Endothelial cell of umbilical vein (primary cell): ENCODE measurements at regions not wholly inside any gene's neighbourhood (a gene's known extent, or its start where the extent isn't known, plus 50 kb on each side); places are given as distances from the start of the nearest gene placed in this dataset.

Experiments
- BruUV-seq: library from RNA; stranded (reverse); fragments of 400-500 nt; replicated peaks from 2 replicates; lab custom pipeline; 2021; lab: Mats Ljungman, UMichigan
- CTCF ChIA-PET: fragments of 300-600, 350-600 bp; sonication (Branson Sonifier 250); formaldehyde crosslinking; loops from one replicate; lab custom pipeline; 2021; ENCODE audit warnings: antibody characterized with exemption, inconsistent platforms; lab: Charles Lee
- POLR2A ChIA-PET: fragments of 300-600, 350-600 bp; sonication (Branson Sonifier 250); formaldehyde crosslinking; loops from one replicate; lab custom pipeline; 2021; ENCODE audit warnings: antibody characterized with exemption, inconsistent platforms; lab: Charles Lee
- DNase-seq: peaks from one replicate; pipeline ENCODE4 v3.0.0-alpha.2; 2011; ENCODE audit warnings: low read depth, low spot score
- FAIRE-seq: peaks from 2 replicates; lab custom pipeline; 2011; peaks lifted over from hg19 to GRCh38; lab: Jason Lieb, UNC
- H2AFZ ChIP-seq: 2 replicates; pipeline ENCODE4 v1.6.0; 2012; ENCODE audit warnings: low read depth, low read length, control low read depth, inconsistent platforms
- H3K27ac ChIP-seq: 2 replicates; pipeline ENCODE4 v1.5.1; 2011; ENCODE audit warnings: low read depth, mild to moderate bottlenecking, control low read depth, low read length, moderate library complexity; ENCODE audit not compliant: insufficient read depth
- H3K27me3 ChIP-seq, 2 experiments: 2 replicates each; pipeline versions ENCODE4 v1.6.0 to v1.6.1; 2011; ENCODE audit warnings: low read length in 2 of 2, mixed read lengths in 1 of 2; ENCODE audit not compliant: control insufficient read depth in 2 of 2, insufficient read depth in 2 of 2
- H3K36me3 ChIP-seq, 2 experiments: 2 replicates in 1 of 2; 3 replicates in 1 of 2; pipeline ENCODE4 v1.5.1; 2011; ENCODE audit warnings: low read length in 2 of 2, mild to moderate bottlenecking in 1 of 2, moderate library complexity in 1 of 2; ENCODE audit not compliant: control insufficient read depth in 2 of 2, insufficient read depth in 2 of 2; ENCODE audit errors: extremely low read depth in 1 of 2
- H3K4me1 ChIP-seq: 3 replicates; pipeline ENCODE4 v1.5.1; 2011; ENCODE audit warnings: mild to moderate bottlenecking, low read length; ENCODE audit not compliant: control insufficient read depth, insufficient read depth; ENCODE audit errors: extremely low read depth
- H3K4me2 ChIP-seq: 2 replicates; pipeline ENCODE4 v1.6.1; 2011; ENCODE audit warnings: low read length, control low read depth, mixed read lengths; ENCODE audit not compliant: insufficient read depth
- H3K4me3 ChIP-seq, 3 experiments: fragments of 200-600 bp in 1 of 3; sonication (generic), shearing (Covaris generic) in 1 of 3; replicated peaks in 1 of 3; 2 replicates each; pipeline ENCODE4 v1.5.1; 2011 to 2016; ENCODE audit warnings: control low read depth in 3 of 3, low read length in 3 of 3, mild to moderate bottlenecking in 2 of 3, inconsistent platforms in 1 of 3, low read depth in 1 of 3, moderate library complexity in 1 of 3; ENCODE audit not compliant: insufficient read depth in 1 of 3
- H3K79me2 ChIP-seq: 2 replicates; pipeline ENCODE4 v1.6.0; 2012; ENCODE audit warnings: low read length, inconsistent platforms; ENCODE audit not compliant: control insufficient read depth, insufficient read depth
- H3K9ac ChIP-seq: replicated peaks from 2 replicates; pipeline ENCODE3; 2011; ENCODE audit warnings: low read length, control low read depth; ENCODE audit not compliant: insufficient read depth; ENCODE audit errors: extremely low read depth
- H3K9me1 ChIP-seq: replicated peaks from 3 replicates; pipeline ENCODE4 v1.6.0; 2011; ENCODE audit warnings: mild to moderate bottlenecking, low read length; ENCODE audit not compliant: control insufficient read depth, insufficient read depth; ENCODE audit errors: extremely low read depth
- H3K9me3 ChIP-seq: replicated peaks from 2 replicates; pipeline ENCODE4 v1.5.1; 2012; ENCODE audit warnings: low read length, inconsistent platforms; ENCODE audit not compliant: control insufficient read depth, insufficient read depth
- H4K20me1 ChIP-seq: replicated peaks from 2 replicates; pipeline ENCODE3; 2011; ENCODE audit warnings: mild to moderate bottlenecking, low read length; ENCODE audit not compliant: control insufficient read depth, insufficient read depth; ENCODE audit errors: extremely low read depth
- EZH2 ChIP-seq: IDR thresholded peaks from 2 replicates; pipeline ENCODE4 v1.6.1; 2012; ENCODE audit warnings: borderline replicate concordance, low read depth, mild to moderate bottlenecking, moderate library complexity, low read length, inconsistent platforms; ENCODE audit not compliant: severe bottlenecking
- FOS ChIP-seq: IDR thresholded peaks from 2 replicates; pipeline ENCODE4 v1.6.1; 2011; ENCODE audit warnings: mild to moderate bottlenecking, low read length, moderate library complexity, borderline replicate concordance; ENCODE audit not compliant: insufficient read depth
- GATA2 ChIP-seq: IDR thresholded peaks from 2 replicates; pipeline ENCODE4 v1.7.0; 2011; ENCODE audit warnings: low read depth, mild to moderate bottlenecking, moderate library complexity, mixed read lengths, low read length; ENCODE audit not compliant: insufficient read length, insufficient read depth
- JUN ChIP-seq: IDR thresholded peaks from 2 replicates; pipeline ENCODE4 v1.6.1; 2011; ENCODE audit warnings: borderline replicate concordance, low read depth; ENCODE audit not compliant: insufficient read length, insufficient read depth
- MAX ChIP-seq: IDR thresholded peaks from 2 replicates; pipeline ENCODE4 v1.6.1; 2011; ENCODE audit not compliant: insufficient read depth, insufficient read length
- MYC ChIP-seq: IDR thresholded peaks from one replicate; pipeline ENCODE4 v1.6.1; 2011; ENCODE audit warnings: mild to moderate bottlenecking, low read depth, low read length
- POLR2A ChIP-seq: IDR thresholded peaks from 2 replicates; pipeline ENCODE4 v1.6.1; 2012; ENCODE audit warnings: low read depth, mild to moderate bottlenecking, control low read depth, low read length
- POLR2AphosphoS5 ChIP-seq: IDR thresholded peaks from 2 replicates; pipeline ENCODE4 v1.6.1; 2012; ENCODE audit warnings: low read depth, mild to moderate bottlenecking, control low read depth, low read length, moderate library complexity; ENCODE audit not compliant: insufficient read depth
- dilution Hi-C: fragments of 300-500 bp; cut with MboI; formaldehyde crosslinking; loops from one replicate; pipeline ENCODE4 v1.15.0; 2019; ENCODE audit warnings: low sequenced_read_pairs; ENCODE audit not compliant: extremely low pct_ligation_motif_present
- intact Hi-C: fragments of 100-400 bp; cut with micrococcal nuclease; formaldehyde crosslinking; loops from one replicate; pipeline ENCODE4 v1.10.0; 2022
- TF ChIP-seq, protein P1 (sequence below), 2 donors: IDR thresholded peaks; 1 replicate in 1 of 2; 2 replicates in 1 of 2; pipeline ENCODE4 v1.5.1; 2011; ENCODE audit warnings: low read length in 2 of 2, mild to moderate bottlenecking in 2 of 2, moderate library complexity in 2 of 2, control low read depth in 1 of 2, inconsistent platforms in 1 of 2, low read depth in 1 of 2; ENCODE audit not compliant: insufficient read depth in 1 of 2; ENCODE audit errors: extremely low read depth in 1 of 2

- H3K36me3 ChIP-seq = no peaks in the 10 kb centered on the region
- no peak for TF ChIP-seq MAX
- no peak for TF ChIP-seq FOS
- no peak for TF ChIP-seq EZH2
- TF ChIP-seq GATA2 = no peak
- TF ChIP-seq, protein P1, sequence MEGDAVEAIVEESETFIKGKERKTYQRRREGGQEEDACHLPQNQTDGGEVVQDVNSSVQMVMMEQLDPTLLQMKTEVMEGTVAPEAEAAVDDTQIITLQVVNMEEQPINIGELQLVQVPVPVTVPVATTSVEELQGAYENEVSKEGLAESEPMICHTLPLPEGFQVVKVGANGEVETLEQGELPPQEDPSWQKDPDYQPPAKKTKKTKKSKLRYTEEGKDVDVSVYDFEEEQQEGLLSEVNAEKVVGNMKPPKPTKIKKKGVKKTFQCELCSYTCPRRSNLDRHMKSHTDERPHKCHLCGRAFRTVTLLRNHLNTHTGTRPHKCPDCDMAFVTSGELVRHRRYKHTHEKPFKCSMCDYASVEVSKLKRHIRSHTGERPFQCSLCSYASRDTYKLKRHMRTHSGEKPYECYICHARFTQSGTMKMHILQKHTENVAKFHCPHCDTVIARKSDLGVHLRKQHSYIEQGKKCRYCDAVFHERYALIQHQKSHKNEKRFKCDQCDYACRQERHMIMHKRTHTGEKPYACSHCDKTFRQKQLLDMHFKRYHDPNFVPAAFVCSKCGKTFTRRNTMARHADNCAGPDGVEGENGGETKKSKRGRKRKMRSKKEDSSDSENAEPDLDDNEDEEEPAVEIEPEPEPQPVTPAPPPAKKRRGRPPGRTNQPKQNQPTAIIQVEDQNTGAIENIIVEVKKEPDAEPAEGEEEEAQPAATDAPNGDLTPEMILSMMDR (IDR thresholded peaks at IDR 0.05; ENCODE audit: extremely low read depth in 1 of 2, insufficient read depth in 1 of 2, low read depth in 1 of 2, low read length in 2 of 2) = no peak
- TF ChIP-seq JUN = no peak
- TF ChIP-seq POLR2AphosphoS5 = no peak
- TF ChIP-seq MYC = no peak
- no peak for TF ChIP-seq POLR2A
These were observed 365.7 kb upstream of the CPEB2 start for GRCh38 chr4:14636563-14636962.

More at GRCh38 chr4:14636563-14636962, 365.7 kb upstream of the CPEB2 start:
- no peak for DNase-seq
- ChIA-PET POLR2A (no interaction called here), CTCF (no interaction called here)
- FAIRE-seq = no peak
- Histone ChIP-seq H2AFZ (no peak overlapping the region), H3K9me1 (no peaks in the 10 kb centered on the region), H3K4me1 (no peaks in the 10 kb centered on the region), H3K4me2 (no peak overlapping the region), H3K4me3 (no peak overlapping the region), H3K79me2 (no peaks in the 10 kb centered on the region), H3K9me3 (peaks cover 4% of the 10 kb centered on the region), H3K27me3 (no peaks in the 10 kb centered on the region), H4K20me1 (no peaks in the 10 kb centered on the region), H3K9ac (no peak overlapping the region), H3K27ac (no peak overlapping the region)
- dilution Hi-C loops = no loop called here
- intact Hi-C loops = no loop called here
- no TSS peak for BruUV-seq
